Fibroblast of lung (primary cell): ENCODE measurements at regions not wholly inside any gene's neighbourhood (a gene's known extent, or its start where the extent isn't known, plus 50 kb on each side); places are given as distances from the start of the nearest gene placed in this dataset.

Source experiments
- EZH2 ChIP-seq: IDR thresholded peaks from 2 replicates; pipeline ENCODE4 v1.5.1; 2012; ENCODE audit warnings: low read length, control low read depth, mild to moderate bottlenecking; ENCODE audit errors: missing control alignments
- TF ChIP-seq, protein P1 (sequence below), 2 donors: IDR thresholded peaks in 1 of 2; conservative IDR thresholded peaks in 1 of 2; 1 replicate in 1 of 2; 2 replicates in 1 of 2; pipeline ENCODE4 v1.5.1; 2011 to 2012; ENCODE audit warnings: low read length in 2 of 2, control low read depth in 1 of 2, inconsistent platforms in 1 of 2, low read depth in 1 of 2, mild to moderate bottlenecking in 1 of 2

DNA sequence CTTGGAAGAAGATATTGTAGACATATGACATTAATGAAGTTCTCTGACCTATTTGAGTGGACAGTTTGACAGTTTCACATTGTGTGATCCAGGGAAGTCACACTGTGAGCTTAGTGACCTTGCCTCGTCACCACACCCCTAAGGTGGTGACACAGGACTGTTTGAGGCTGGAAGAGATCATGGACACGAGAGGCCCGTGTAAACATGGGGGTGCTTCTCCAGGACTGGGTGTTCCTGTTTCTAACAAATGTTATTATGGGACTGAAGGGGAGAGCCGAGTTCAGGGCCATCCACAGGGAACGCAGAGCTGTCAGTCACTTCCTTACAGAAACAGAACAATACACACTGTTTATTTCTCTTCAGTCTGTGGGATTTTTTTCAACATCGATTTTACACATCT is 96.5 kb upstream of the DNAJC19 start:
- TF ChIP-seq, protein P1, sequence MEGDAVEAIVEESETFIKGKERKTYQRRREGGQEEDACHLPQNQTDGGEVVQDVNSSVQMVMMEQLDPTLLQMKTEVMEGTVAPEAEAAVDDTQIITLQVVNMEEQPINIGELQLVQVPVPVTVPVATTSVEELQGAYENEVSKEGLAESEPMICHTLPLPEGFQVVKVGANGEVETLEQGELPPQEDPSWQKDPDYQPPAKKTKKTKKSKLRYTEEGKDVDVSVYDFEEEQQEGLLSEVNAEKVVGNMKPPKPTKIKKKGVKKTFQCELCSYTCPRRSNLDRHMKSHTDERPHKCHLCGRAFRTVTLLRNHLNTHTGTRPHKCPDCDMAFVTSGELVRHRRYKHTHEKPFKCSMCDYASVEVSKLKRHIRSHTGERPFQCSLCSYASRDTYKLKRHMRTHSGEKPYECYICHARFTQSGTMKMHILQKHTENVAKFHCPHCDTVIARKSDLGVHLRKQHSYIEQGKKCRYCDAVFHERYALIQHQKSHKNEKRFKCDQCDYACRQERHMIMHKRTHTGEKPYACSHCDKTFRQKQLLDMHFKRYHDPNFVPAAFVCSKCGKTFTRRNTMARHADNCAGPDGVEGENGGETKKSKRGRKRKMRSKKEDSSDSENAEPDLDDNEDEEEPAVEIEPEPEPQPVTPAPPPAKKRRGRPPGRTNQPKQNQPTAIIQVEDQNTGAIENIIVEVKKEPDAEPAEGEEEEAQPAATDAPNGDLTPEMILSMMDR (conservative IDR thresholded peaks at IDR 0.05 in 1 of 2, IDR thresholded peaks at IDR 0.05 in 1 of 2; ENCODE audit: low read depth in 1 of 2, low read length in 2 of 2): no peak
- no peak for TF ChIP-seq EZH2
